NCI-H2196 treated with DMSO at 0.1 percent for 48 hours (cell line): ENCODE measurements at regions not wholly inside any gene's neighbourhood (a gene's known extent, or its start where the extent isn't known, plus 50 kb on each side); places are given as distances from the start of the nearest gene placed in this dataset.
"Not testable (repeated sequence)": the region's sequence is repeated elsewhere in the genome, so short reads cannot be mapped to it uniquely, and the experiment has no call there.

ENCODE experiments used
- DNase-seq: peaks from one replicate; lab custom pipeline; 2025; ENCODE audit not compliant: unreplicated experiment; lab: John Stamatoyannopoulos, UW

DNA sequence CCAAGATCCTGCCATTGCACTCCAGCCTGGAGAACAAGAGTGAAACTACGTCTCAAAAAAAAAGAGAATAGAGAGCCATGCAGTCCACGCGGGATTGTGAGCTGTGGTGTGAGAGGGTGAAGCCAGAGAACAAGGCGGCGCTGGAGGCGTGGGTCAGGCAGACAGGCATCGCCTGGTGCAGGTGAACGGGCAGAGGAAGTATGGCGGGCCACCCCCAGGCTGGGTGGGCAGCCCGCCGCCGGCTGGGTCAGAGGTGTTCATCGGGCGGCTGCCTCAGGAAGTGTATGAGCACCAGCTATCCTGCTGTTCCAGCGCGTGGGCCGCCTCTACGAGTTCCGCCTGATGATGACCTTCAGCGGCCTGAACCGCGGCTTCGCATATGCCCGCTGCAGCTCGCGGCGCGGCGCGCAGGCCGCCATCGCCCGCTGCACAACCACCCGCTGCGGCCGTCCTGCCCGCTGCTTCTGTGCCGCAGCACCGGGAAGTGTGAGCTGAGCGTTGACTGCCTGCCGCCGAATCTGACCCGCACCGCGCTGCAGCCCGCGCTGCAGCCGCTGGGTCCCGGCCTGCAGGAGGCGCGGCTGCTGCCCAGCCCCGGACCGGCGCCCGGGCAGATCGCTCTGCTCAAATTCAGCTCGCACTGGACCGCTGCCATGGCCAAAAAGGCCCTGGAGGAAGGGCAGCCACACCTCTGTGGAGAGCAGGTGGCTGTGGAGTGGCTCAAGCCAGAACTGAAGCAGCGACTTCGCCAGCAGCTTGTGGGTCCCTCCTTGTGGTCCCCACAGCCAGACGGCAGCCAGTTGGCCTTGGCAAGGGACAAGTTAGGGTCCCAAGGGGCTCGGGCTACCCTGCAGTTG is 95.5 kb upstream of the PLEKHM1 start:
- not testable (repeated sequence) for DNase-seq

DNA sequence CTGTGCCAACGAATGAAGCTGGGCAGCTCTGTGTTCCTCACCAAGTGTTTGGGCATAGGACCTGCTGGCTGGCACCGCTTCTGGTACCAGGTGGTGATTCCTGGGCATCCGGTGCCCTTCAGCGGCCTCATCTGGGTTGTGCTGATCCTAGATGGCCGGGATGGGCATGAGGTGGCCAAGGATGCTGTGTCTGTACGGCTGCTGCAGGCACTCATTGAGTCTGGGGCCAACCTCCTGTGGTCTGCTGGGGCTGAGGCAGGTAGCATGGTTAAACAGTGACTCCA is 96.1 kb upstream of the PLEKHM1 start:
- not testable (repeated sequence) for DNase-seq

DNA sequence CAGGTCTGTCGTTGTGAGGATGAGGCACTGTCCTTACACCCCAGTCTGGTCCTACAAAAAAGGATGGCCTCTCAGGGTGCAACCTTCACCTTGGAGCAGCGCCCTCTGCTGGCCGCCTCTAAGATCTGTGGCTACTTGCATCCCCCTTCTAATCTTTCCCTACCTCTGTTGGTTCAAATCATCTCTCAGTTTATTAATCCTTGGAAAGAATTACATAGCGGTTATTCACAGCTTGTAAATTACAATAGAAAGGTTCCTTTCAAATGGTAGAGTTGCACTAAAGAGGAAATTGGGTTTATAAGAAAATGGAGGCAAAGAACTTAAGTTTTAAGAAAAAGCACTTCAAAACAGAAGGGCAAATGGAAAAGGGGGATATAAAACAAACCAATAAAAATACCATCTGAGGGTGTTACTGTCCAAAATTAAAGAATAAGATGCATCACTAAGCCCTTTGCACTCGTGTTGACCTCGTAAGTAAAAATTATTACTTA is 102.0 kb upstream of the PLEKHM1 start:
- DNase-seq: not testable (repeated sequence)

DNA sequence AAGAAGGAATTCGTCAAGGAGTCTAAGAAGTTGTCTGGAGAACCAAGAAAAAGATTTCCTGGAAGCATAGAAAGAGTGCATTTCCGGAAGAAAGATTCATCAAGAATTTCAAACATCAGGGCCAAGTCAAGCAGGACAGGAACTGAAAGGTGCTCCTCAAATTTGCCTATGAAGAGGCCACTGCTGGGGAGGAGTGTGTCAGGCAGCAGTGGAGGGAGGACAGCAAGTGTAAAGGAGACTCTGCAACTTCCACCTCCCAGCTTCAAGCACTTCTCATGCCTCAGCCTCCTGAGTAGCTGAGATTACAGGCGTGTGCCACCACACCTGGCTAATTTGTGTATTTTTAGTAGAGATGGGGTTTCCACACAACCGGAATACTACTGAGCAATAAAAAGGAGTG is 105.8 kb upstream of the PLEKHM1 start:
- DNase-seq: not testable (repeated sequence)

DNA sequence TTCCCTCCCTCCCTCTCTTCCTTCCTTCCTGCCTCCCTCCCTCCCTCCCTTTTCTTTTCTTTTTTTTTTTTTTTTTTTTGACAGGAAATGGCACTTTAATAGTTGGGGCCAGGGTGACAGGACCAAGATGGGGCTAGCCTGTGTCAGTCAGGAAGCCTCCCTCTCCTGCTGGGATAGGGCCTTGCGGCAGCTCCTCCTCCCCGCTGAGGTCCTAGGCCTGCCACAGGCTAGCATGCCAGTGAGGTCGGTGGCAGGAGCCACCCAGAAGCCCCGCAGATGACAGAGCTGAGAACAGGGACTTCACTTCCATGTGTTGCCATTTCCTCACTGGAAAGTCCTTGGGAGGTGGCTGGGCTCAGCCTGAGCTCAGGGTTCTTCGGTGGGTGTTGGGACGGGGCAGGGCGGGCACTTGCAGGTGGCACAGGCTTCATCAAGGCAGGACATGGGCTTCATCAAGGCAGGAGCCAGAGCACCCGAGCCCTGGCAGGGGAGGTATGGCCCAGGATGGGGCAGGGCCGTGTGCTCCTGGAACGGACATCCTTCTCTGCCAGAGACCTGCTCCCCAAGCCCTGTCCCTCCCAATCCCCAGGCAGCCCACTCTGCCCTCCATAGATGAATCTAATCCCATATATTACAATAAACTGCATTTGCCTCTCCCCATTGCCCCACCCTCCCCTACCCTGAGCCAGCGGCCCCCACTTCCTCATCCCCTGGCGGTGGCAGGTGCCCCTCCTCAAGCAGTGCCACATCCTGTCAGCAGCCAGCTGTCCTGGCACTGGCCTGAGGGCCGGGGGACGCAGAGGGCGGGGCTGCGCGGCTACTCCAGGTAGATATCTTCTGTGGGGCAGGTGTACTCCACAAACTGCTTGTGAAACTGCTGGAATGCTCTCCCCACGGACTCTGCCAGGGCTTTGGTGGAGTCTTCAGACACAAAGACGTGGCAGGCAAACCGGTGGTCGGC is 109.8 kb upstream of the PLEKHM1 start:
- not testable (repeated sequence) for DNase-seq

DNA sequence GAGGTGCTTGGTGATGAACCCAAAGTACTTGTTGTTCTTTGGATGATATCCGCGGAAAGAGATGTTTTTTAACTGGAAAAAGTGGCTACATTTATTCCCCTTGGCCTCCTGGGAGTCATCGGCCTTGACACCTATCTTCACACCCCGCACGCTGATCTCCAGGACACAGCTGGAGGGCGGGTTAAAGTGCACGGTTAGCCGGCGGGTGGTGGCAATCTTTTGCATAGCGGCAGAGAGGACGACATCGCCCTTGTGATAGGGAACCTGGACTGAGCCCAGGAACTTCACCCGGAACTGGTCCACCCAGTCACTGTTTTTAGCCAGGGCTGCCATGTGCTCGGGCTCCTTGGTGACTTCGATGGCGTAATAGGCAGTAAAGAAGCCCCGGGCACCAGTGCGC is 110.5 kb upstream of the PLEKHM1 start:
- DNase-seq: not testable (repeated sequence)

DNA sequence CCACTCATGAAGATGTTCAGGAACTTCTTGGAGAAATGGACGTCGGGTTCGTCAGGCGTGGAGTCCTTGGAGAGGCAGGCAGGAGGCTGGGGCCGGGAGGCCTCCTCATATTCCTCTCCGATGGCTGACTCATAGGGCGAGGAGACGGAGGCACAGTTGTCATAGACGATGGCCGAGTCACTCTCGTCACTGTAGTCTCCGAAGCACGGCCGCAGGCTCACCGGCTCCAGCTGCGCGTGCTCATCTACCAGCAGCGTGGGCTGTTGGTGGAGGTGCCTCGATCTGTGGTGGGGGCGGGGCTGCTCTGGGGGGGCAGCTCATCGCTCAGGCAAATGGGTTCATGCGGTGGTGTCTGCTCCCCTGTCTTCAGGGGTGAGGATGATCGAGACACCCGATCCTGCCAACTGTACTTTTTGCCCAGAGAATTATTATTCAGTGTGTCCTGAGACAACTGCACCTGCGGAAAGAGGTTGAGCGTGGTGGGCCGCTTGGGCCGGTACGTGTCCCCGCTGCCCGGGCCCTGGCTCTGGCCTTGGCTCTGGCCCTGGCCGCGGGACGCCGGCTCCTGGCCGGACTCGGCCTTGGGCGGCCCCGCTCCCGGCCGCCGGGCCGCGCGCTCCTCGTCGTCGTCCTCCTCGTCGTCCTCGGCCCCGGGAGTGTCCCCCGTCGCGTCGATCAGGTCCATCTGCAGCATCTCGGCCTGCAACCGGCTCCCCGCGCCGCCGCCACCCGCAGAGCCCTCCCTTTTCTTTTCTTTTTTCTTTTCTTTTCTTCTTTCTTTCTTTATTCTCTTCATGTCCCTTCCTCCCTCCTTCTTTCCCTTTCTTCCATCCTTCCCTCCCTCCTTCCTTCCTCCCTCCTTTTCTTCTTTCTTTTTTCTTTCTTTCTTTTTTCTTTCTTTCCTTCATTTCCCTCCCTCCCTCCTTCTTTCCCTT is 111.4 kb upstream of the PLEKHM1 start:
- DNase-seq: not testable (repeated sequence)

DNA sequence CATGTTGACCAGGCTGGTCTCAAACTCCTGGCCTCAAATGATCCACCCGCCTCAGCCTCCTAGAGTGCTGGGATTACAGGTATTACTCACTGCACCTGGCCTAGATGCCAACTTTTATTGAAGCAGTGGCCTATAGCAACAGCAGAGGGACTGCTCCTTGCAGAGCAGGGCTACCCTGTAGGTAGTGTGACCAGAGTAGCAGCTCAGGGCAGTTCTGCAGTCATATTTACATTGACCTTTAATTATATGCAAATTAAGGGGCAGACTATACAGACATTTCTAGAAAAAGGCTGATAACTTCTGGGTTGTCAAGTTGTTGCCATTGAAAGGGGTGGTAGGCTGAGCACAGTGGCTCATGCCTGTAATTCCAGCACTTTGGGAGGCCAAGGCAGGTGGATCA is 115.2 kb upstream of the PLEKHM1 start:
- not testable (repeated sequence) for DNase-seq

DNA sequence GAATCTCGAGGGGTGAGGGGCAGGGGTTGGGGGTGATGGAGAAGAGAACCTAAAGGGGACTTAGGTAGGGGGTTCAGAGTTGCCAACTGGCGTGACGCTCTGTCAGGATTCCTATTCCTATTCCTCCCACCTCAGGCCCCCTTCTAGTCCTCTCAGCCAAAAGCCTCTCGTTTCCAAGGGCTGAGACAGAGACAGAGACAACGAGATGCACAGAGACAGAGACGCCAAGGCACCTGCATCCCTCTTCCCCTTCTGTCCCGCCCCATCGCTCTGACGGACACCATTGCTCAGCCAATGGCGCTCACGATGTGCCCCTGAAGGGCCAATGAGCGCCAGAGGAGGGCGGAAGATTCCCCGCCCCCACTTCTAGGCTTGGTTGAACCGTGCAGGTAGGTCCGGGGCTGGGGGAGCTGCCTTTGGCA is 129.5 kb upstream of the PLEKHM1 start:
- DNase-seq: not testable (repeated sequence)

DNA sequence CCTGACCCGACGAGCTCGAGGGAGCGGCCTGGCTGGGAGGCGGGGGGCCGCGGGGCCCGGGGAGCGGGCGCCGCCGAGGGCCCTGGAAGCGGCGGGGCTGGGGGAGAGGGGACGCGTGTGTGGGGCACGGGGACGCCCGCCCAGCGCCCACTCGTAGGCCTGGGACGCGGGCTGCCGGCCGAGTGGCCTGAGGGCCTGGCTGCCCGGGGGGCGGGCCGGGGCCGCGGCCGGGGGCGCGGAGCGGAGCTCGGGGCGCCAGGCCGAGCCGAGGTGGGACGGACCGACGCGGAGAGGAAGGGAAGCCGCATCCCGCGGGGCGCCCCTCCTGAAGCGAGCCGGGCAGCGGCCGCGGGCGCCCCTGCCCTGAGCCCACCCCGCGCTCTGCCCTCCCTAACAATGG is 129.9 kb upstream of the PLEKHM1 start:
- not testable (repeated sequence) for DNase-seq

DNA sequence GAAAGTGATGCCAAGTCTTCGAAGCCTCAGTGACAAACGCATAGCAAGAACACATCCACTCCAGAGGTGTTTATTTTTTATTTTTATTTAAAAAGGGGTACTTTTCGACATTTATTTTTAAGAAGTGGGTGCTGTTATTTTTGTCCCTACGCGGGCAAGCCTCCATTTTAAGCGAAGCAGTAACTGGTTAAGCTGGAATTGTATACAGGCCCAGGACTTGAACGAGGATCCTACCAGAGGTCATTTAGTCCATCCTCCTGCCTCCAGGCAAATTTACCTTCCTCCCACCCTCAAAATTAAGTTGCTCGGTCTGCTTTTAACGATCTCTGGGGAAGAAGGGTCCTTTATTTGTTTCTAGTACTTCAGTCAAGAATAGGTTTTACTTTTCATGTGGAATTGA is 130.6 kb upstream of the PLEKHM1 start:
- not testable (repeated sequence) for DNase-seq

DNA sequence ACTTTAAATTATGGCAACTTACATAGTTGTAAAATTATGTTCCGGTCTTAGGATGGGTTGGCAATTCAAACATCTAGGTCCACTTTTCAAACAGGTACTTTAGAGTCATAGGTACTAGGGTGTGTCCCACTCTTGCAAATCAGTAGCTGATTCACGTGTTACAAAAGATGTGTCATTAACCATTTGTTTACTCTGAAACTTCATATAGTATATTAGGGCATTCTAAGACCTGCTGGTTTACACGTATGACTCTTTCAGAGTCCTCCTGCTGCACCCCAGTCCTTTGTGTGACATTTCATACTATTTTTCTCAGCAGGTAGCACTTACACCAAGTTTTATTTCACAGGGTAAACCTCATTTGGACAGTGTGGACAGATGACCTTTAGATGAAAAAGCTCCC is 131.8 kb upstream of the PLEKHM1 start:
- not testable (repeated sequence) for DNase-seq

DNA sequence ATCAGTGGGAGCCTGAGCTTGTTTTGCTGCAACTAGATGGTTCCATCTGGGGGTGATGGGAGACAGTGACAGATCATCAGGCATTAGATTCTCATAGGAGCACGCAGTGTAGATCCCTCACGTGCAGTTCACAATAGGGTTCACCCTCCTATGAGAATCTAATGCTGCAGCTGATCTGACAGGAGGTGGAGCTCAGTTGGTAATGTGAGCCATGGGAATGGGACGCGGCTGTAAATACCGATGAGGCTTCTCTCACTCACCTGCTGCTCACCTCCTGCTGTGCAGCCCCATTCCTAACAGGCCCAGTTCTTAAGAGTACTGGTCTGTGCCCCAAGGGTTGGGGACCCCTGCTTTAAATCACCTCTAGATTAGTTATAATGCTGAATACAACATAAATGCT is 137.5 kb upstream of the PLEKHM1 start:
- DNase-seq: no peak

DNA sequence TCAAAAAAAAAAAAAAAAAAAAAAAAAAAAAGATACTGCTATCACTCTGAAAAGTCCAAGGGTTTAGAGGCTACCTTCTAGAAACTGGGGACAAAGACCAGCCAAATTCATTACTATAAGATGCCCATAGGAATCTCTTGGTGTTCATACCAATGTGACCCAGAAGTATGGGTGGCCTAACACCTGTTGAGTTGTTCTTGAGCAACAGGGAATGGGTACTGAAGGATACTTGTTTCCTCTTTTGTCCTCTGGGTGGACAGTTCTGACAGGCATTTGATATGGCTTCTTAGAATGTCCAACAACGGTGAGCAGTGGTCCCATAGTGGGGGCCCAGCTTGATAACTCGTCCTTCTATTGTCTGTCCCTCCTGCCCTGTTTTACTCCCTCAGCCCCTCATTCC is 141.4 kb upstream of the PLEKHM1 start:
- no peak for DNase-seq

DNA sequence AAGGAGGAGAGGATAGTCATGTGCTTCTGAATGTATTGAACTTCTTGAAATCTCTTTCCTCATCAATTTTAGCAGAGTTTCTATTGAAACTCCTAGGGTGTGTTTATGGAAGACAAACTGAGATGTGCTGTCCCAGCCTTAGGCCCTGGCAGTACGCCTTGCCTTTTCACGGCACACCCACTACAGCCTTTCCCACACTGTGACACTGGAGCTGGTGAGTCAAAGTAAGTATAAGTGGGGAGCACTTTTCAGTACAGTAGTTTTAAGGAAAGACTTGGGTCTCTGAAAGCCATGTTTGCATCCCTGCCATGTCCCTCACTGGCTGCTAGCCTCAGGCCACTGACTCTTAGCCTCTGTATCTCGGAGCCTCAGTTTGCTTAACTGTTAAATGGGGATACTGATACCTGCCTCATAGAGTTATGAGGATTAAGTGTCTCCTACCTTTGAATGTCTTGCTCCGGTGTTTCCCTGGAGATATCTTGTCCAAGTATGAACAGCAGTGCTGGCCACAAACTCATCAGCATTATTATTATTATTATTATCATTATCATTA is 144.7 kb upstream of the CRHR1 start:
- no peak for DNase-seq

DNA sequence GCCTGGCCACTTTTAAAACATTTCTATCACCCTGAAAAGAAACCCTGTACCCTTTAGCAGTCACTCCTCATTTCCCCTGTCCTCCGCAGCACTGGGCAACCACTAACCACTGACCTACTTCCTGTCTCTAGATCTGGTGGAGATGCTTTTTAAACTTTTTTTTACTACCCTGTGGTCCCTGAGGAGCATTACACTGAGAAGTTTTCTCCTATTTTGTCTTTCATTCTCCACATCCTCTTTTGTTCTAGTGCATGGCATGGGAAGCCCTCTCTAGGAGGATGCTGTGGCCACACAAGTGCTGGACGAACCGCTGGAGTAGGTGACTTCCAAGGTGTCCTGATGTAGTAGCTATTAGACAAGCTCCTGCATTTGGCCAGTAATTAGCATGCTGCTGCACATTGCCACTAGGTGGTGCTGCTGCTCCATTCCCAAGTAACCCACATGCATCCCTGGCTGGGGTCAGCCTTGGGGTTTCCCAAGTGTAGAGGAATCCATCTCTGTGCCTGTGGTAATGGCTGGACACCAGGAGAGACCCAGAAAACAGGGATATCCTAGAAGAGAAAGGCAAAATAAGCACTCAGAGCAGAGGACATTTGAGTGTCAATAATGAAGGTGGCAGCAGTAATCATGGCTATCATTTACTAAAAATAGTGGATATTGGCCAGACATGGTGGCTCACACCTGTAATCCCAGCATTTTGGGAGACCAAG is 143.8 kb upstream of the CRHR1 start:
- DNase-seq: no peak

DNA sequence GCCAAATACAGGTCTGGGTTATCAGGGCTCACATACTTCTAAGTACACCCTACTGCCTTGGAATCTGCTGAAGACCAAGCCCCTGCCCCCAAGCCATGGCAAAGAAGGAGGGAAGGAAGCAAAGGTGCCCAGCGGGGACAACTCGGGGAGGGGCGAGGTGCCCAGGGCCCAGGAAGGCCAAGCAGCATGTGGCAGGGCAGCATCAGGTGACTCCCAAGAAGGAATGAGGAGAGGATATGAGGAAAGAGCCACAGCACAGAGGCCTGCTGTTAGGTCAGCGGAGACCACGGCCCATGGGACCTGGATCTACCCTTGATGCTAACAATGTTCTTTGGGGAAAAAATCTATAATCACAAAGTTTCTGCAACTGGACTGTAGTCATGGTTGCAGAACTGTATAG is 142.6 kb upstream of the CRHR1 start:
- no peak for DNase-seq

DNA sequence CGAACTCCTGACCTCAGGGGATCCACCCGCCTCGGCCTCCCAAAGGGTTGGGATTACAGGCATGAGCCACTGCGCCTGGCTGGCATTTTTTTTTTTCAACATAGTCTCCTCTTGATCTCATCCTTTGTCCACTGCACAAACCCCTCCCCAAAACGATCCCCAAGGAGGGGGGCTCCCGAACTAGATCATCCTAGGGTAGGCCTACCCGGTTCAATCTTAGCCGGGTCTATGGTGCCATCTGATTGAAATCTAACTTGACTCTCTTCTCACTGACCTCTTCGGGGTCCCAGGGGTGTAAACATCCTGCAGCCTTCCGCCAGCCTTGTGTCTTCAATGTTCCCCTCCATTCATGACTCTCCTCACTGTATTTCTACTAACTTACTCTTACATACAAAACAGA is 140.5 kb upstream of the CRHR1 start:
- DNase-seq: no peak

DNA sequence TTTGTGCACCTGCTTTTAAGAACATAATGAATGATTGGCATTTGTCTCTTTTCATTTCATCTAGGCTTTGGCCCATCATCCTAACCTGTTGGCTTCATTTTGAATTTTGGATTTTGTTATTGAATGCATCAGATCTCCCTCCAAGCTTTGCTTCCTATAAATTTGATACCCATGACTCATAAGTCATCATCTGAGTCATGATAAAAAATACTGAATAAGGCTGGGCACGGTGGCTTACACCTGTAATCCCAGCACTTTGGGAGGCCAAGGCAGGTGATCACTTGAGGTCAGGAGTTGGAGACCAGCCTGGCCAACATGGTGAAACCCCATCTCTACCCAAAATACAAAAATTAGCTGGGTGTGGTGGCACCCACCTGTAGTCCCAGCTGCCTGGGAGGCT is 139.5 kb upstream of the CRHR1 start:
- not testable (repeated sequence) for DNase-seq

DNA sequence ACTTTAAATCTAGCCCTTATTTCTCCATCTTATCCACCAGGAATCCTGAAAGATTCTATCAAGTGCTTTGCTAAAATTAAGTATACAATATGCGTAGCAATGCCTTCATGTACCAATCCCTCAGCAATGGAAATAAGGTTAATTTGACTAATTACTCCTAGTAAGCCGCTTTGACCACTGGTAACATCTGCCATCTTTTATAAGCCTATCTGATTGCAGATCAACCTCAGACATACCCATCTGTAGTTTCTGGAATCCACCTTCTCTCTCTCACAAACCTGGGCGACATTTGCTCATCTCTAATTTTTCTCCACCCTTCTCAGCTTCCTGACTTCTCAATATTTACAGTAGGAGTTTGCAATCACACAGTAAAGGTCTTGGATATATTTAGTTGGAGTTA is 138.8 kb upstream of the CRHR1 start:
- no peak for DNase-seq
